Upper lobe of right lung (tissue), 1 donor: ENCODE measurements at regions not wholly inside any gene's neighbourhood (a gene's known extent, or its start where the extent isn't known, plus 50 kb on each side); places are given as distances from the start of the nearest gene placed in this dataset.

Source experiments
- ATAC-seq: fragments of 200-7000 bp; cut with Tn5 transposase; one replicate; pipeline ENCODE4 v1.9.1; 2020; ENCODE audit warnings: mild to moderate bottlenecking, moderate library complexity
- DNase-seq: peaks from one replicate; pipeline ENCODE4 v3.0.0-alpha.2; 2020
- H3K27ac ChIP-seq: fragments of 200-600 bp; one replicate; pipeline ENCODE4 v1.8.0; 2022
- H3K27me3 ChIP-seq: fragments of 200-600 bp; one replicate; pipeline ENCODE4 v1.8.0; 2022; ENCODE audit warnings: mild to moderate bottlenecking
- H3K36me3 ChIP-seq: fragments of 200-600 bp; one replicate; pipeline ENCODE4 v1.8.0; 2022
- H3K4me1 ChIP-seq: fragments of 200-600 bp; one replicate; pipeline ENCODE4 v1.8.0; 2022
- H3K4me3 ChIP-seq: fragments of 200-600 bp; one replicate; pipeline ENCODE4 v1.8.0; 2022; ENCODE audit warnings: mild to moderate bottlenecking
- H3K9me3 ChIP-seq: fragments of 200-600 bp; one replicate; pipeline ENCODE4 v1.8.0; 2022
- intact Hi-C: fragments of 100-400 bp; cut with DNase I; formaldehyde crosslinking; loops from one replicate; pipeline ENCODE4 v1.11.0; 2022
- TF ChIP-seq, protein P1 (sequence below): fragments of 200-600 bp; IDR thresholded peaks from one replicate; pipeline ENCODE4 v1.8.0; 2022; ENCODE audit warnings: antibody characterized with exemption
- donor health status: DM: no; HTN: yes; CAD: no; lungs with severe emphysema.

DNA sequence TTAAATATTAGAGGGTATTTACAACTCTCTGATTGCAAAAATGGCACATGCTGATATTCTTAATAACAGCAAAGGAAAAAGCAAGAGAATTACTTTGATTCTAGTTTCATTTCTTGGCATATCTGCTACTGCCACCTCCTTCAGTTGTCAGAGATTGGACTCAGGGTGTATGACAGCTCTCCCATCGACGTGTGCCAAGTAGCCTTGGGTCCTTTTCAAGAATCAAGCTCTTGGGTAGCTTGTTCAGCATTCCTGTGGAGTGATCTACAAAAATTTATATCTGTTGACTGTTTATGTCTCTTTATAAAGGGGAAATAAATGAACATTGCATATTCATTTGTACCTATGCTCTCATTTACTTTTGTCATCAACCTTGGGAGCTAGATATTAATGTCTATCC is 315.6 kb downstream of the PRR16 start:
- no peaks in the 10 kb centered on the region for H3K9me3 ChIP-seq
- TF ChIP-seq, protein P1, sequence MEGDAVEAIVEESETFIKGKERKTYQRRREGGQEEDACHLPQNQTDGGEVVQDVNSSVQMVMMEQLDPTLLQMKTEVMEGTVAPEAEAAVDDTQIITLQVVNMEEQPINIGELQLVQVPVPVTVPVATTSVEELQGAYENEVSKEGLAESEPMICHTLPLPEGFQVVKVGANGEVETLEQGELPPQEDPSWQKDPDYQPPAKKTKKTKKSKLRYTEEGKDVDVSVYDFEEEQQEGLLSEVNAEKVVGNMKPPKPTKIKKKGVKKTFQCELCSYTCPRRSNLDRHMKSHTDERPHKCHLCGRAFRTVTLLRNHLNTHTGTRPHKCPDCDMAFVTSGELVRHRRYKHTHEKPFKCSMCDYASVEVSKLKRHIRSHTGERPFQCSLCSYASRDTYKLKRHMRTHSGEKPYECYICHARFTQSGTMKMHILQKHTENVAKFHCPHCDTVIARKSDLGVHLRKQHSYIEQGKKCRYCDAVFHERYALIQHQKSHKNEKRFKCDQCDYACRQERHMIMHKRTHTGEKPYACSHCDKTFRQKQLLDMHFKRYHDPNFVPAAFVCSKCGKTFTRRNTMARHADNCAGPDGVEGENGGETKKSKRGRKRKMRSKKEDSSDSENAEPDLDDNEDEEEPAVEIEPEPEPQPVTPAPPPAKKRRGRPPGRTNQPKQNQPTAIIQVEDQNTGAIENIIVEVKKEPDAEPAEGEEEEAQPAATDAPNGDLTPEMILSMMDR, result no peak
- H3K4me1 ChIP-seq, result no peaks in the 10 kb centered on the region
- intact Hi-C loops, result no loop called here
- H3K27ac ChIP-seq, result no peak overlapping the region
- ATAC-seq, result peak; percentile 36
- H3K27me3 ChIP-seq, result no peaks in the 10 kb centered on the region
- no peaks in the 10 kb centered on the region for H3K36me3 ChIP-seq
- DNase-seq, result no peak
- peak overlapping the region; percentile 2 for H3K4me3 ChIP-seq

- H3K9me3 ChIP-seq, result no peaks in the 10 kb centered on the region
- intact Hi-C loops, result no loop called here
- TF ChIP-seq, protein P1, result no peak
Measured at GRCh38 chr5:120788481-120788880, 324.4 kb downstream of the PRR16 start.

GRCh38 chr5:120789918-120790317 is 325.8 kb downstream of the PRR16 start:
- H3K36me3 ChIP-seq, result no peaks in the 10 kb centered on the region
- H3K4me3 ChIP-seq, result no peak overlapping the region
- intact Hi-C loops, result no loop called here
- no peaks in the 10 kb centered on the region for H3K27me3 ChIP-seq
- TF ChIP-seq, protein P1, result no peak
- DNase-seq, result no peak
- H3K4me1 ChIP-seq, result no peaks in the 10 kb centered on the region
- no peaks in the 10 kb centered on the region for H3K9me3 ChIP-seq
- no peak for ATAC-seq
- no peak overlapping the region for H3K27ac ChIP-seq

More at GRCh38 chr5:120788481-120788880, 324.4 kb downstream of the PRR16 start:
- Histone ChIP-seq H3K4me1 (no peaks in the 10 kb centered on the region), H3K27ac (no peak overlapping the region), H3K27me3 (no peaks in the 10 kb centered on the region), H3K4me3 (no peak overlapping the region), H3K36me3 (no peaks in the 10 kb centered on the region)
- ATAC-seq, result no peak
- DNase-seq, result no peak

DNA sequence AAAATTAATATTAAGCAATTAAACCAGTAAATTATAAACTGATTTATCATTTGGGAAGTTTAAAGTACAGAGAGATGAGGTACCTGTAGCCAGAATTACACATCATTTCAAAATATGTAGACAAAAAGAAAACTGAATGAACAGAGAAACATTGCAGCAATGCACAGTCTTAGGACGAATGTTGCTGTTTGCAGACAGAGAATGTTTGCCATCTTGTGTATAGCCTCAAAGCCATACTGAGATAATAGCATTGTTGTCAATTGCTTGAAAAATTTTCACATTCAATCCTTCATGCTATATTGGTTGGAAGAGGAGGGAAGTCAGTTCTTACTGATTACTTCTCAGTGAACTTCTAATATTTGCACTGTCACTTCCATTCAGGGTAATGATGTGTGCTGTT is 326.2 kb downstream of the PRR16 start:
- Histone ChIP-seq H3K4me3 (no peak overlapping the region), H3K27me3 (no peaks in the 10 kb centered on the region), H3K27ac (no peak overlapping the region), H3K36me3 (no peaks in the 10 kb centered on the region), H3K4me1 (no peaks in the 10 kb centered on the region), H3K9me3 (no peaks in the 10 kb centered on the region)
- intact Hi-C loops, result no loop called here
- no peak for ATAC-seq
- TF ChIP-seq, protein P1, result no peak
- DNase-seq, result no peak

- ATAC-seq (no peak), DNase-seq (no peak)
- Histone ChIP-seq H3K4me1 (no peaks in the 10 kb centered on the region), H3K27me3 (no peaks in the 10 kb centered on the region), H3K27ac (no peak overlapping the region), H3K9me3 (no peaks in the 10 kb centered on the region), H3K36me3 (no peaks in the 10 kb centered on the region), H3K4me3 (no peak overlapping the region)
- TF ChIP-seq, protein P1, result no peak
- intact Hi-C loops, result no loop called here
Measured at GRCh38 chr5:120792477-120792876, 328.4 kb downstream of the PRR16 start.

GRCh38 chr5:120794121-120794520 is 330.0 kb downstream of the PRR16 start:
- ATAC-seq (no peak), DNase-seq (no peak)
- Histone ChIP-seq H3K27me3 (no peaks in the 10 kb centered on the region), H3K27ac (no peak overlapping the region), H3K4me3 (no peak overlapping the region), H3K36me3 (no peaks in the 10 kb centered on the region), H3K4me1 (no peaks in the 10 kb centered on the region), H3K9me3 (no peaks in the 10 kb centered on the region)
- intact Hi-C loops, result no loop called here
- TF ChIP-seq, protein P1, result no peak
